ENCODE measurements at regions not wholly inside any gene's neighbourhood (a gene's known extent, or its start where the extent isn't known, plus 50 kb on each side); places are given as distances from the start of the nearest gene placed in this dataset.
"Not testable (repeated sequence)": the region's sequence is repeated elsewhere in the genome, so short reads cannot be mapped to it uniquely, and the experiment has no call there.

DNA sequence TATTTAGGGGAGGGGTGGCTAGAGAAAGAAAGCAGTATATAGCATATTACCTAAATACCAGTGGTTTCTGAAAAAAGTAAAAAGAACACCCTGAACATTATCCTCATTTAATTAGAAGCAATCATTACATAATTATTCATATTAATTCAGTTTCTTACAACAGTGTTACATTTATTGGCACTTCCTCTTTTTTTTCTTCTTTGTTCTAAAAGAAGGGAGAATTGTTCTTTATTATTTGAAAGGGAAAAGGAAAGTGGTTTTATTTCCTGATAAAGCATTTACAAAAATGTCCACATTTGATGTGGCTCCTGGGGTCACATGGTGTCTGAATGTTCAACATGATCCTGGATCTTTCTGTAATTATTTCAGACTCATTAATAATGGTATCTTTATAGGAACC lies 254.9 kb upstream of the ZEB2 start:
- H3K27me3 ChIP-seq (replicated peaks; ENCODE audit: insufficient read depth, low read depth, low read length, poor library complexity): no peaks in the 10 kb centered on the region
- no peaks in the 10 kb centered on the region for H3K36me3 ChIP-seq (ENCODE audit: insufficient read depth, low read length, poor library complexity, severe bottlenecking)
- no peak overlapping the region for H3K4me3 ChIP-seq (ENCODE audit: low read depth, low read length, poor library complexity, severe bottlenecking)
- intact Hi-C loops (cut with micrococcal nuclease; ENCODE audit: unreplicated experiment): no loop called here
- H3K4me1 ChIP-seq (ENCODE audit: insufficient read depth, low read length, poor library complexity, severe bottlenecking): no peaks in the 10 kb centered on the region
- CTCF ChIA-PET: no interaction called here
- TF ChIP-seq EZH2 (IDR thresholded peaks at IDR 0.05; ENCODE audit: borderline replicate concordance, low read depth, low read length, poor library complexity, severe bottlenecking): no peak
- TF ChIP-seq, protein P1, sequence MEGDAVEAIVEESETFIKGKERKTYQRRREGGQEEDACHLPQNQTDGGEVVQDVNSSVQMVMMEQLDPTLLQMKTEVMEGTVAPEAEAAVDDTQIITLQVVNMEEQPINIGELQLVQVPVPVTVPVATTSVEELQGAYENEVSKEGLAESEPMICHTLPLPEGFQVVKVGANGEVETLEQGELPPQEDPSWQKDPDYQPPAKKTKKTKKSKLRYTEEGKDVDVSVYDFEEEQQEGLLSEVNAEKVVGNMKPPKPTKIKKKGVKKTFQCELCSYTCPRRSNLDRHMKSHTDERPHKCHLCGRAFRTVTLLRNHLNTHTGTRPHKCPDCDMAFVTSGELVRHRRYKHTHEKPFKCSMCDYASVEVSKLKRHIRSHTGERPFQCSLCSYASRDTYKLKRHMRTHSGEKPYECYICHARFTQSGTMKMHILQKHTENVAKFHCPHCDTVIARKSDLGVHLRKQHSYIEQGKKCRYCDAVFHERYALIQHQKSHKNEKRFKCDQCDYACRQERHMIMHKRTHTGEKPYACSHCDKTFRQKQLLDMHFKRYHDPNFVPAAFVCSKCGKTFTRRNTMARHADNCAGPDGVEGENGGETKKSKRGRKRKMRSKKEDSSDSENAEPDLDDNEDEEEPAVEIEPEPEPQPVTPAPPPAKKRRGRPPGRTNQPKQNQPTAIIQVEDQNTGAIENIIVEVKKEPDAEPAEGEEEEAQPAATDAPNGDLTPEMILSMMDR (conservative IDR thresholded peaks at IDR 0.05; ENCODE audit: low read depth, low read length): no peak
- H3K9me3 ChIP-seq (ENCODE audit: low read depth, low read length, poor library complexity, severe bottlenecking): no peaks in the 10 kb centered on the region
- BruUV-seq (replicated peaks): no TSS peak
- no peak for DNase-seq (ENCODE audit: low spot score)
- H3K27ac ChIP-seq (ENCODE audit: low read depth, low read length, poor library complexity, severe bottlenecking): no peak overlapping the region
- POLR2A ChIA-PET (ENCODE audit: low non-redundant PET): no interaction called here

DNA sequence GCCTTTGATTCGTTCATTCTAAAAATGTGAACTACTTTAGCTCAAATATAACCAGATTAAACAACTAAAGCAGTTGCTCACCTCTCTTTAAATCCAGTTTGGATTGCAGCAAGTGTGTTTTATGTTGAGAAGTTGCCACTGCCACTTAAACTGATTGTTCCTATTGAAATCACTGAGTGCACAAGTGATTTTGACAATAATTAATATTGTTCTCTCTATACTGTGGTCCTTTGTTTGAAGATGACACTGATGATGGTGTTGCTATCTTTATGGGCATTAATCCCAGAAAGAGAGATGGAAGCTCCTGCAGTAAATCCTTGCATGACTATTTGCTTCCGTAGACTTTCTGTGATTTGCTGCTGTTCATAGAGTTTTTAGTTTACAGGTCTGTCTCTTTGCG lies 251.4 kb upstream of the ZEB2 start:
- no peak overlapping the region for H3K27ac ChIP-seq (ENCODE audit: low read depth, low read length, poor library complexity, severe bottlenecking)
- no peak overlapping the region for H3K4me3 ChIP-seq (ENCODE audit: low read depth, low read length, poor library complexity, severe bottlenecking)
- intact Hi-C loops (cut with micrococcal nuclease; ENCODE audit: unreplicated experiment): no loop called here
- no peak for DNase-seq (ENCODE audit: low spot score)
- H3K27me3 ChIP-seq (replicated peaks; ENCODE audit: insufficient read depth, low read depth, low read length, poor library complexity): no peaks in the 10 kb centered on the region
- TF ChIP-seq EZH2 (IDR thresholded peaks at IDR 0.05; ENCODE audit: borderline replicate concordance, low read depth, low read length, poor library complexity, severe bottlenecking): no peak
- TF ChIP-seq, protein P1 (conservative IDR thresholded peaks at IDR 0.05; ENCODE audit: low read depth, low read length): no peak
- H3K36me3 ChIP-seq (ENCODE audit: insufficient read depth, low read length, poor library complexity, severe bottlenecking): no peaks in the 10 kb centered on the region
- POLR2A ChIA-PET (ENCODE audit: low non-redundant PET): no interaction called here
- no peaks in the 10 kb centered on the region for H3K9me3 ChIP-seq (ENCODE audit: low read depth, low read length, poor library complexity, severe bottlenecking)
- no peaks in the 10 kb centered on the region for H3K4me1 ChIP-seq (ENCODE audit: insufficient read depth, low read length, poor library complexity, severe bottlenecking)
- CTCF ChIA-PET: no interaction called here
- no TSS peak for BruUV-seq (replicated peaks)

DNA sequence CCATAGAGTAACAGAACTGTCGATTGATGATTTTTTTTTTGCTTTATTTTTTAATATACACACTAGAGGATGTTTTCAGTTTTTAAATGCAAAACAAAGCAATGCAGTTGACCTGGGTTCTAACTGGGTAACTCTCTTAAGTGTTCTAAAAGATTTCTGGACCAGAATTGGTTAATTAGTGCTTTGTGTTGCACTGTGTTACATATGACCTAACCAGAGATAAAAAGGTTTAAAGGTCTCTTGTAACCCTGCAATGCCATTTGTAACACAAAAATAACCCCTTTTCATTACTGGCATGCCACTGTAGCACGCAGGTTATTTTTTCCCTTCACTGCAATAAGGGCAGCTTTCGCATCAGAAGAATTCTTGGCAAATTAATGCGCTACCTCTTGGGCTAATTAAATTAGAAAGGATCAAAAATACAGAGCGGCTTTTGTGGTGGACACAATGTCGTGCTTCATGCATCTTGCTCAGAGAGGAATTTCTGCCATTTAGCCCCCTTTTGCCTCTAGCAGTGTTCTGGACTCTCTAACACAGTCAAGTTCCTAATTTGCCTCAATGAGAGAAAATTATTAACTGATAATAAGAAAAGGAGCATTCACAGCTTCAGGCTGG lies 250.8 kb upstream of the ZEB2 start:
- POLR2A ChIA-PET (ENCODE audit: low non-redundant PET): no interaction called here
- BruUV-seq (replicated peaks): no TSS peak
- H3K27me3 ChIP-seq (replicated peaks; ENCODE audit: insufficient read depth, low read depth, low read length, poor library complexity): no peaks in the 10 kb centered on the region
- H3K4me3 ChIP-seq (ENCODE audit: low read depth, low read length, poor library complexity, severe bottlenecking): no peak overlapping the region
- no peaks in the 10 kb centered on the region for H3K4me1 ChIP-seq (ENCODE audit: insufficient read depth, low read length, poor library complexity, severe bottlenecking)
- TF ChIP-seq EZH2 (IDR thresholded peaks at IDR 0.05; ENCODE audit: borderline replicate concordance, low read depth, low read length, poor library complexity, severe bottlenecking): no peak
- TF ChIP-seq, protein P1 (conservative IDR thresholded peaks at IDR 0.05; ENCODE audit: low read depth, low read length): no peak
- no peak overlapping the region for H3K27ac ChIP-seq (ENCODE audit: low read depth, low read length, poor library complexity, severe bottlenecking)
- intact Hi-C loops (cut with micrococcal nuclease; ENCODE audit: unreplicated experiment): no loop called here
- no peaks in the 10 kb centered on the region for H3K36me3 ChIP-seq (ENCODE audit: insufficient read depth, low read length, poor library complexity, severe bottlenecking)
- CTCF ChIA-PET: no interaction called here
- DNase-seq (ENCODE audit: low spot score): no peak
- H3K9me3 ChIP-seq (ENCODE audit: low read depth, low read length, poor library complexity, severe bottlenecking): no peaks in the 10 kb centered on the region

DNA sequence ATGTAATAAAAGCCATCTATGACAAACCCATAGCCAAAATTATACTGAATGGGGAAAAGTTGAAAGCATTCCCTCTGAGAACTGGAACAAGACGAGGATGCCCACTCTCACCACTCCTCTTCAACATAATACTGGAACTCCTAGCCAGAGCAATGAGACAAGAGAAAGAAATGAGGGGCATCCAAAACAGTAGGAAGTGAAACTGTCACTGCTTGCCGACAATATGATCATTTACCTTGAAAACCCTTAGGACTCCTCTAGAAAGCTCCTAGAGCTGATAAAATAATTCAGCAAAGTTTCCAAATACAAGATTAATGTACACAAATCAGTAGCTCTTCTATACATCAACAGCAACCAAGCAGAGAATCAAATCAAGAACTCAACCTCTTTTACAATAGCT lies 241.0 kb upstream of the ZEB2 start:
- not testable (repeated sequence) for BruUV-seq (replicated peaks)

More for the DNA sequence above, 241.0 kb upstream of the ZEB2 start:
- CTCF ChIA-PET; H3K9me3 ChIP-seq (ENCODE audit: low read depth, low read length, poor library complexity, severe bottlenecking); intact Hi-C loops (cut with micrococcal nuclease; ENCODE audit: unreplicated experiment); H3K4me3 ChIP-seq (ENCODE audit: low read depth, low read length, poor library complexity, severe bottlenecking); POLR2A ChIA-PET (ENCODE audit: low non-redundant PET); DNase-seq (ENCODE audit: low spot score); H3K36me3 ChIP-seq (ENCODE audit: insufficient read depth, low read length, poor library complexity, severe bottlenecking); H3K27ac ChIP-seq (ENCODE audit: low read depth, low read length, poor library complexity, severe bottlenecking); H3K27me3 ChIP-seq (replicated peaks; ENCODE audit: insufficient read depth, low read depth, low read length, poor library complexity); H3K4me1 ChIP-seq (ENCODE audit: insufficient read depth, low read length, poor library complexity, severe bottlenecking): not testable (repeated sequence)
